Stimulated activated CD8-positive, alpha-beta memory T cell treated with anti-CD3 and anti-CD28 coated beads, Interleukin-4, amount 100 ng/mL, for 48 hours (primary cell): ENCODE measurements at regions not wholly inside any gene's neighbourhood (a gene's known extent, or its start where the extent isn't known, plus 50 kb on each side); places are given as distances from the start of the nearest gene placed in this dataset.
"Not testable (repeated sequence)": the region's sequence is repeated elsewhere in the genome, so short reads cannot be mapped to it uniquely, and the experiment has no call there.

Source experiments
- DNase-seq: peaks from one replicate; pipeline ENCODE4 v3.0.0-alpha.2; 2020

- DNase-seq: no peak
Observed at GRCh38 chr3:110015231-110015963, 678.1 kb upstream of the DPPA4 start.

- DNase-seq: no peak
Observed at GRCh38 chr3:110016235-110016815, 679.0 kb upstream of the DPPA4 start.

- DNase-seq: no peak
Observed at GRCh38 chr3:110017304-110017703, 680.0 kb upstream of the DPPA4 start.

GRCh38 chr3:110021659-110022058 is 684.3 kb upstream of the DPPA4 start:
- DNase-seq: no peak

GRCh38 chr3:110023022-110023421 is 685.7 kb upstream of the DPPA4 start:
- not testable (repeated sequence) for DNase-seq

- no peak for DNase-seq
Observed at GRCh38 chr3:110026421-110026820, 689.1 kb upstream of the DPPA4 start.

GRCh38 chr3:110027446-110028080 is 690.2 kb upstream of the DPPA4 start:
- DNase-seq: no peak

- no peak for DNase-seq
Observed at GRCh38 chr3:110031975-110032374, 694.6 kb upstream of the DPPA4 start.

- no peak for DNase-seq
Observed at GRCh38 chr3:110059431-110059830, 722.1 kb upstream of the DPPA4 start.

- no peak for DNase-seq
Observed at GRCh38 chr3:110062716-110063115, 725.4 kb upstream of the DPPA4 start.

GRCh38 chr3:110063178-110063577 is 725.8 kb upstream of the DPPA4 start:
- no peak for DNase-seq

GRCh38 chr3:110066206-110066605 is 728.9 kb upstream of the DPPA4 start:
- DNase-seq: no peak

GRCh38 chr3:110067527-110067926 is 730.2 kb upstream of the DPPA4 start:
- DNase-seq: no peak

- no peak for DNase-seq
Observed at GRCh38 chr3:110069761-110070160, 732.4 kb upstream of the DPPA4 start.

- no peak for DNase-seq
Observed at GRCh38 chr3:110070161-110070916, 733.0 kb upstream of the DPPA4 start.

GRCh38 chr3:110074095-110074494 is 736.7 kb upstream of the DPPA4 start:
- no peak for DNase-seq

GRCh38 chr3:110077093-110077492 is 739.7 kb upstream of the DPPA4 start:
- DNase-seq: no peak

- no peak for DNase-seq
Observed at GRCh38 chr3:110093411-110093810, 756.1 kb upstream of the DPPA4 start.

GRCh38 chr3:110093812-110094401 is 756.6 kb upstream of the DPPA4 start:
- no peak for DNase-seq

- DNase-seq: no peak
Observed at GRCh38 chr3:110099711-110100110, 762.4 kb upstream of the DPPA4 start.

GRCh38 chr3:110101361-110101760 is 764.0 kb upstream of the DPPA4 start:
- DNase-seq: no peak

GRCh38 chr3:110106805-110107204 is 769.5 kb upstream of the DPPA4 start:
- DNase-seq: no peak

- no peak for DNase-seq
Observed at GRCh38 chr3:110123946-110124345, 786.6 kb upstream of the DPPA4 start.
